ENCODE measurements at regions not wholly inside any gene's neighbourhood (a gene's known extent, or its start where the extent isn't known, plus 50 kb on each side); places are given as distances from the start of the nearest gene placed in this dataset.

GRCh38 chr1:34279971-34280370 lies 103.3 kb downstream of the C1orf94 start:
- TF ChIP-seq, protein P1, sequence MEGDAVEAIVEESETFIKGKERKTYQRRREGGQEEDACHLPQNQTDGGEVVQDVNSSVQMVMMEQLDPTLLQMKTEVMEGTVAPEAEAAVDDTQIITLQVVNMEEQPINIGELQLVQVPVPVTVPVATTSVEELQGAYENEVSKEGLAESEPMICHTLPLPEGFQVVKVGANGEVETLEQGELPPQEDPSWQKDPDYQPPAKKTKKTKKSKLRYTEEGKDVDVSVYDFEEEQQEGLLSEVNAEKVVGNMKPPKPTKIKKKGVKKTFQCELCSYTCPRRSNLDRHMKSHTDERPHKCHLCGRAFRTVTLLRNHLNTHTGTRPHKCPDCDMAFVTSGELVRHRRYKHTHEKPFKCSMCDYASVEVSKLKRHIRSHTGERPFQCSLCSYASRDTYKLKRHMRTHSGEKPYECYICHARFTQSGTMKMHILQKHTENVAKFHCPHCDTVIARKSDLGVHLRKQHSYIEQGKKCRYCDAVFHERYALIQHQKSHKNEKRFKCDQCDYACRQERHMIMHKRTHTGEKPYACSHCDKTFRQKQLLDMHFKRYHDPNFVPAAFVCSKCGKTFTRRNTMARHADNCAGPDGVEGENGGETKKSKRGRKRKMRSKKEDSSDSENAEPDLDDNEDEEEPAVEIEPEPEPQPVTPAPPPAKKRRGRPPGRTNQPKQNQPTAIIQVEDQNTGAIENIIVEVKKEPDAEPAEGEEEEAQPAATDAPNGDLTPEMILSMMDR (optimal IDR thresholded peaks at IDR 0.05 in 1 of 3, IDR thresholded peaks at IDR 0.05 in 1 of 3, conservative IDR thresholded peaks at IDR 0.05 in 1 of 3; ENCODE audit: extremely low read depth in 1 of 3, insufficient read depth in 2 of 3, low read length in 3 of 3): no peak
- no peak for TF ChIP-seq EZH2 (IDR thresholded peaks at IDR 0.05; ENCODE audit: low read length)
